HepG2 (cell line): ENCODE measurements at regions not wholly inside any gene's neighbourhood (a gene's known extent, or its start where the extent isn't known, plus 50 kb on each side); places are given as distances from the start of the nearest gene placed in this dataset.

ENCODE experiments used
- ATAC-seq: fragments of 200-7000 bp; cut with Tn5 transposase; 3 replicates; pipeline ENCODE4 v1.9.1; 2020; ENCODE audit warnings: mild to moderate bottlenecking, moderate library complexity
- BruUV-seq: library from RNA; stranded (reverse); fragments of 400-500 nt; replicated peaks from 2 replicates; lab custom pipeline; 2021; lab: Mats Ljungman, UMichigan
- CTCF ChIA-PET: fragments of 300-600 bp; formaldehyde crosslinking; extraction: SDS; loops from one replicate; lab custom pipeline; 2021; ENCODE audit warnings: low total read pairs, inconsistent platforms, low intra/inter-chr PET ratio; lab: Yijun Ruan, JAX
- POLR2A ChIA-PET: fragments of 350-600 bp; sonication (Branson Sonifier 250); formaldehyde crosslinking; loops from one replicate; lab custom pipeline; 2020; ENCODE audit warnings: antibody characterized with exemption, inconsistent platforms; lab: Yijun Ruan, JAX
- DNase-seq: peaks from one replicate; pipeline ENCODE4 v3.0.0-alpha.2; 2015; ENCODE audit warnings: low spot score
- FAIRE-seq: peaks from 3 replicates; lab custom pipeline; 2011; peaks lifted over from hg19 to GRCh38; lab: Jason Lieb, UNC
- H2AFZ ChIP-seq: one replicate; pipeline ENCODE4 v1.6.1; 2011; ENCODE audit warnings: low read length, inconsistent platforms
- H3K27ac ChIP-seq: fragments of 300-600 bp; 3 replicates; pipeline ENCODE4 v1.8.0; 2011; ENCODE audit warnings: mixed run types, mild to moderate bottlenecking, mixed read lengths, low read length, inconsistent platforms; ENCODE audit not compliant: insufficient read depth; ENCODE audit errors: extremely low read length
- H3K27me3 ChIP-seq, 2 experiments: fragments of 200-600 bp in 1 of 2; 2 replicates in 1 of 2; 3 replicates in 1 of 2; pipeline versions ENCODE4 v1.6.0 to v1.8.0; 2011; ENCODE audit warnings: low read length in 2 of 2, mild to moderate bottlenecking in 2 of 2, moderate library complexity in 2 of 2, inconsistent platforms in 1 of 2; ENCODE audit not compliant: insufficient read depth in 2 of 2, control insufficient read depth in 1 of 2
- H3K36me3 ChIP-seq, 2 experiments: fragments of 200-600 bp in 1 of 2; replicated peaks in 1 of 2; 2 replicates in 1 of 2; 3 replicates in 1 of 2; pipeline versions ENCODE4 v1.5.1 to v1.8.0; 2011; ENCODE audit warnings: low read length in 2 of 2, inconsistent platforms in 1 of 2; ENCODE audit not compliant: insufficient read depth in 2 of 2, control insufficient read depth in 1 of 2
- H3K4me1 ChIP-seq: 2 replicates; pipeline ENCODE4 v1.5.1; 2012; ENCODE audit warnings: low read length, inconsistent platforms; ENCODE audit not compliant: insufficient read depth
- H3K4me2 ChIP-seq: 2 replicates; pipeline ENCODE4 v1.6.0; 2011; ENCODE audit warnings: low read depth, low read length, inconsistent platforms
- H3K4me3 ChIP-seq, 3 experiments: fragments of 200-600 bp in 1 of 3; sonication (generic), shearing (Covaris generic) in 1 of 3; replicated peaks in 1 of 3; 2 replicates each; pipeline ENCODE4 v1.5.1; 2011 to 2016; ENCODE audit warnings: low read length in 3 of 3, inconsistent platforms in 2 of 3, low read depth in 2 of 3, mild to moderate bottlenecking in 2 of 3, control low read depth in 1 of 3, mixed read lengths in 1 of 3; ENCODE audit not compliant: insufficient read depth in 1 of 3
- H3K79me2 ChIP-seq: one replicate; pipeline ENCODE4 v1.6.1; 2011; ENCODE audit warnings: low read length, inconsistent platforms; ENCODE audit not compliant: insufficient read depth
- H3K9ac ChIP-seq: 2 replicates; pipeline ENCODE4 v1.6.0; 2011; ENCODE audit warnings: mild to moderate bottlenecking, low read depth, low read length, inconsistent platforms; ENCODE audit not compliant: insufficient read depth
- H3K9me3 ChIP-seq: 2 replicates; pipeline ENCODE4 v1.5.1; 2012; ENCODE audit warnings: mild to moderate bottlenecking, low read length
- H4K20me1 ChIP-seq: 2 replicates; pipeline ENCODE4 v1.6.0; 2011; ENCODE audit warnings: inconsistent platforms, mild to moderate bottlenecking, low read length, moderate library complexity; ENCODE audit not compliant: insufficient read depth
- ASH2L ChIP-seq: fragments of 300-600, 200-600 bp; sonication (generic); IDR thresholded peaks from 2 replicates; pipeline ENCODE4 v1.7.0; 2017; ENCODE audit warnings: low read depth, mild to moderate bottlenecking, moderate library complexity, mixed read lengths, low read length; ENCODE audit not compliant: insufficient read length
- CAMTA2 ChIP-seq: sonication (generic); formaldehyde crosslinking; IDR thresholded peaks from 2 replicates; pipeline ENCODE4 v1.4.0; 2020; ENCODE audit warnings: mild to moderate bottlenecking, missing genetic modification reagents, borderline replicate concordance
- ELF3 ChIP-seq: IDR thresholded peaks from 2 replicates; pipeline ENCODE4 v1.6.1; 2016; ENCODE audit warnings: missing genetic modification reagents, missing compliant biosample characterization
- EP300 ChIP-seq, 3 experiments: sonication (generic) in 1 of 3; formaldehyde crosslinking in 1 of 3; IDR thresholded peaks; 2 replicates each; pipeline versions ENCODE4 v1.5.1 to v1.6.1; 2011 to 2020; ENCODE audit warnings: low read depth in 2 of 3, low read length in 2 of 3, borderline replicate concordance in 1 of 3, improper control_type of control experiment in 1 of 3, mild to moderate bottlenecking in 1 of 3, missing genetic modification reagents in 1 of 3, moderate library complexity in 1 of 3
- FLYWCH1 ChIP-seq: sonication (generic); formaldehyde crosslinking; IDR thresholded peaks from 2 replicates; pipeline ENCODE4 v1.8.1; 2023; ENCODE audit warnings: mild to moderate bottlenecking, missing genetic modification reagents
- FOSL1 ChIP-seq: sonication (generic); formaldehyde crosslinking; IDR thresholded peaks from 2 replicates; pipeline ENCODE4 v1.9.0; 2021; ENCODE audit warnings: missing genetic modification reagents, borderline replicate concordance
- FOXO1 ChIP-seq: sonication (generic); formaldehyde crosslinking; IDR thresholded peaks from 2 replicates; pipeline ENCODE4 v1.4.0; 2020; ENCODE audit warnings: missing genetic modification reagents
- FOXP1 ChIP-seq, 2 experiments: fragments of 450-650 bp in 1 of 2; IDR thresholded peaks; 2 replicates each; pipeline ENCODE4 v1.6.1; 2017 to 2018; ENCODE audit warnings: antibody characterized with exemption in 1 of 2
- HMGA1 ChIP-seq: sonication (generic); formaldehyde crosslinking; conservative IDR thresholded peaks from 2 replicates; pipeline ENCODE4 v1.4.0; 2020; ENCODE audit warnings: missing genetic modification reagents
- MEIS2 ChIP-seq: sonication (generic); formaldehyde crosslinking; IDR thresholded peaks from 2 replicates; pipeline ENCODE4 v1.9.0; 2021; ENCODE audit warnings: mild to moderate bottlenecking, missing genetic modification reagents
- MLLT10 ChIP-seq: sonication (generic); formaldehyde crosslinking; IDR thresholded peaks from 2 replicates; pipeline ENCODE4 v1.4.0; 2020; ENCODE audit warnings: missing genetic modification reagents
- NCOA2 ChIP-seq: sonication (generic); formaldehyde crosslinking; IDR thresholded peaks from 2 replicates; pipeline ENCODE4 v1.8.0; 2022; ENCODE audit warnings: inconsistent platforms
- NCOA5 ChIP-seq: sonication (generic); formaldehyde crosslinking; IDR thresholded peaks from 2 replicates; pipeline ENCODE4 v1.4.0; 2020; ENCODE audit warnings: missing genetic modification reagents
- NCOR1 ChIP-seq: fragments of 200-600 bp; sonication (generic); IDR thresholded peaks from 2 replicates; pipeline ENCODE4 v1.7.0; 2017; ENCODE audit warnings: antibody characterized with exemption, low read length, borderline replicate concordance
- NFIB ChIP-seq: sonication (generic); formaldehyde crosslinking; IDR thresholded peaks from 2 replicates; pipeline ENCODE4 v1.9.0; 2021; ENCODE audit warnings: missing genetic modification reagents, mild to moderate bottlenecking, borderline replicate concordance
- ZNF260 ChIP-seq: sonication (generic); formaldehyde crosslinking; IDR thresholded peaks from 2 replicates; pipeline ENCODE4 v1.4.0; 2020; ENCODE audit warnings: missing genetic modification reagents, low read depth, mild to moderate bottlenecking, borderline replicate concordance
- ZNF598 ChIP-seq: sonication (generic); formaldehyde crosslinking; IDR thresholded peaks from 2 replicates; pipeline ENCODE4 v1.5.1; 2020; ENCODE audit warnings: mild to moderate bottlenecking, missing genetic modification reagents, borderline replicate concordance
- ZSCAN31 ChIP-seq: sonication (generic); formaldehyde crosslinking; IDR thresholded peaks from 2 replicates; pipeline ENCODE4 v1.5.0; 2020; ENCODE audit warnings: low read depth, mild to moderate bottlenecking, missing genetic modification reagents
- ZSCAN9 ChIP-seq: IDR thresholded peaks from 2 replicates; pipeline ENCODE4 v1.6.1; 2016; ENCODE audit warnings: borderline replicate concordance
- WGBS: methylation state at CpG from one replicate; pipeline ENCODE4 v1.1.6; 2017; ENCODE audit warnings: low lambda C conversion rate; 5-methylcytosine and 5-hydroxymethylcytosine counted together
- in situ Hi-C: cut with HindIII; loops from 2 replicates; pipeline ENCODE4 v1.10.0; 2017; ENCODE audit warnings: low pct_unique_long_range_greater_than_20kb; ENCODE audit not compliant: extremely low pct_ligation_motif_present
- intact Hi-C: fragments of 100-400 bp; cut with micrococcal nuclease; formaldehyde crosslinking; loops from one replicate; pipeline ENCODE4 v1.10.0; 2022; ENCODE audit not compliant: unreplicated experiment
- TF ChIP-seq, protein P1 (sequence below): IDR thresholded peaks from 2 replicates; pipeline ENCODE4 v1.6.1; 2016; ENCODE audit warnings: control low read depth
- TF ChIP-seq, protein P2 (sequence below): IDR thresholded peaks from 2 replicates; pipeline ENCODE4 v1.6.1; 2018; ENCODE audit warnings: missing genetic modification reagents, mild to moderate bottlenecking, missing compliant biosample characterization

DNA sequence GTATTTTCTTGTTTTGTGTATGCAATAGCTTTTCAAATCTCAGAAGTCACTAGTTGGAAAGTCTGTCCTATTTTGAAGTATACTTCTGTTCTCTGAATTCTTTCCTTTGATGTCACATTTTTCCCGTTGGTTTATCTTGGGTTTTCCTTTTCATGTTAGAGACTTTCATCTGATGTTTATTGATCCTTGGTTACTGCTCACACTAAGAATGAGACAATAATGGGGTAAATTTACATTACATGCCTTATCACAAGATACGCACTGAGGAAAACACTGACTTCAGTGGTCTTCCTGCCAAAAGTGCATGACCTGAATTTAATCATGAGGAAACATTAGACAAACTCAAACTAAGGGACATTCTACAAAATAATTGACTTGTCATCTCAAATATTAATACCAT lies 63.5 kb upstream of the C1GALT1 start:
- no peaks in the 10 kb centered on the region for H3K36me3 ChIP-seq
- H3K4me1 ChIP-seq: peaks cover 79% of the 10 kb centered on the region
- intact Hi-C loops (no loop called here), in situ Hi-C loops (loop anchor here (5.0 kb wide), 1 partner anchor 38 kb away; no protein-coding TSS in a partner anchor)
- ChIA-PET POLR2A (interaction anchor here (1.2 to 1.5 kb wide), 2 partner anchors 58 to 63 kb away, joined by 4 to 8 read pairs; no protein-coding TSS in a partner anchor), CTCF (no interaction called here)
- ATAC-seq (no peak), DNase-seq (peak; percentile 94), FAIRE-seq (no peak)
- no peaks in the 10 kb centered on the region for H3K79me2 ChIP-seq
- no peaks in the 10 kb centered on the region for H3K27me3 ChIP-seq
- no peak overlapping the region for H3K4me3 ChIP-seq
- peak overlapping the region; percentile 20; the same call in 1 of the 2 replicates for H3K9ac ChIP-seq
- 1% methylated on average over 2 of the region's 2 CpGs for WGBS
- no peaks in the 10 kb centered on the region for H3K9me3 ChIP-seq
- peak overlapping the region; percentile 66 for H3K27ac ChIP-seq
- H4K20me1 ChIP-seq: no peaks in the 10 kb centered on the region
- no peak overlapping the region for H2AFZ ChIP-seq
- BruUV-seq: no TSS peak
- H3K4me2 ChIP-seq: peak overlapping the region; percentile 52
- TF ChIP-seq HMGA1 (CRISPR knock-in tag): no peak
- no peak for TF ChIP-seq CAMTA2 (CRISPR knock-in tag)
- TF ChIP-seq ZSCAN31: no peak
- no peak for TF ChIP-seq FLYWCH1 (CRISPR knock-in tag)
- peak; percentile 83 for TF ChIP-seq FOXO1 (CRISPR knock-in tag)
- no peak for TF ChIP-seq MEIS2 (CRISPR knock-in tag)
- TF ChIP-seq, protein P1, sequence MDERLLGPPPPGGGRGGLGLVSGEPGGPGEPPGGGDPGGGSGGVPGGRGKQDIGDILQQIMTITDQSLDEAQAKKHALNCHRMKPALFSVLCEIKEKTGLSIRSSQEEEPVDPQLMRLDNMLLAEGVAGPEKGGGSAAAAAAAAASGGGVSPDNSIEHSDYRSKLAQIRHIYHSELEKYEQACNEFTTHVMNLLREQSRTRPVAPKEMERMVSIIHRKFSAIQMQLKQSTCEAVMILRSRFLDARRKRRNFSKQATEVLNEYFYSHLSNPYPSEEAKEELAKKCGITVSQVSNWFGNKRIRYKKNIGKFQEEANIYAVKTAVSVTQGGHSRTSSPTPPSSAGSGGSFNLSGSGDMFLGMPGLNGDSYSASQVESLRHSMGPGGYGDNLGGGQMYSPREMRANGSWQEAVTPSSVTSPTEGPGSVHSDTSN (CRISPR knock-in tag): no peak
- no peak for TF ChIP-seq NFIB (CRISPR knock-in tag)
- TF ChIP-seq NCOR1: peak; percentile 85; the same call in 1 of the 2 replicates
- TF ChIP-seq NCOA2 (CRISPR knock-in tag): peak; percentile 98
- TF ChIP-seq EP300 (IDR thresholded peaks at IDR 0.05; ENCODE audit: low read depth in 2 of 2, low read length in 2 of 2): peak in 1 of 2 experiments; percentile 98; a peak in 2 of 4 replicates
- peak; percentile 98 for TF ChIP-seq EP300 (CRISPR knock-in tag; IDR thresholded peaks at IDR 0.05; ENCODE audit: borderline replicate concordance)
- TF ChIP-seq ZNF260 (CRISPR knock-in tag): no peak
- TF ChIP-seq MLLT10 (CRISPR knock-in tag): no peak
- TF ChIP-seq ZNF598 (CRISPR knock-in tag): no peak
- TF ChIP-seq, protein P2, sequence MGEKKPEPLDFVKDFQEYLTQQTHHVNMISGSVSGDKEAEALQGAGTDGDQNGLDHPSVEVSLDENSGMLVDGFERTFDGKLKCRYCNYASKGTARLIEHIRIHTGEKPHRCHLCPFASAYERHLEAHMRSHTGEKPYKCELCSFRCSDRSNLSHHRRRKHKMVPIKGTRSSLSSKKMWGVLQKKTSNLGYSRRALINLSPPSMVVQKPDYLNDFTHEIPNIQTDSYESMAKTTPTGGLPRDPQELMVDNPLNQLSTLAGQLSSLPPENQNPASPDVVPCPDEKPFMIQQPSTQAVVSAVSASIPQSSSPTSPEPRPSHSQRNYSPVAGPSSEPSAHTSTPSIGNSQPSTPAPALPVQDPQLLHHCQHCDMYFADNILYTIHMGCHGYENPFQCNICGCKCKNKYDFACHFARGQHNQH (CRISPR knock-in tag): no peak
- TF ChIP-seq FOSL1 (CRISPR knock-in tag): peak; percentile 35; the same call in 1 of the 2 replicates
- TF ChIP-seq ZSCAN9: 0 out of 2 replicates have a peak, but pooled peaks have one; percentile 22
- TF ChIP-seq ASH2L: peak; percentile 73
- no peak for TF ChIP-seq NCOA5 (CRISPR knock-in tag)
- peak; percentile 92 for TF ChIP-seq ELF3 (CRISPR knock-in tag)
- no peak for TF ChIP-seq FOXP1 (IDR thresholded peaks at IDR 0.05)
- TF ChIP-seq FOXP1 (CRISPR knock-in tag; IDR thresholded peaks at IDR 0.05): peak; percentile 94
